ENCODE measurements at regions not wholly inside any gene's neighbourhood (a gene's known extent, or its start where the extent isn't known, plus 50 kb on each side); places are given as distances from the start of the nearest gene placed in this dataset.
"Not testable (repeated sequence)": the region's sequence is repeated elsewhere in the genome, so short reads cannot be mapped to it uniquely, and the experiment has no call there.

DNA sequence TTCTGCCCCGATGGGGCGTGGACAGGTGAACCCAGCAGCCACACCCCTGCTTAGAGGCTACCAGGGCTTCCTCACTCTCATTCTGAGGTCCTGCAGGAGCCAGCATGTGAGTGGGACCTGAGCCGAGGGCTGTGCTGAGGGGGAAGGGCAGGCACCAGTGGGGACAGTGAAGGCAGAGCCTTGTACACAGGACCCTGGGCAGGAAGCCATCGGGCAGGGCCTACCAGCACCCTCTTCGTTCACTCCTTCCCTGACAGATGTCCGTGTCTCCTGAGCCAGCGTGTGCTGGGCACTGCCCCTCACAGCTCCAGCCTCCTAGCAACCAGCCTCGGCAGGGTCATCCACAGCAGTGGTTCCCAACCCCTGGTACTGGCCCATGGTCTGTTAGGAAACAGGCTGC is 5385.0 kb upstream of the TPTE start:
- TF ChIP-seq, protein P1, sequence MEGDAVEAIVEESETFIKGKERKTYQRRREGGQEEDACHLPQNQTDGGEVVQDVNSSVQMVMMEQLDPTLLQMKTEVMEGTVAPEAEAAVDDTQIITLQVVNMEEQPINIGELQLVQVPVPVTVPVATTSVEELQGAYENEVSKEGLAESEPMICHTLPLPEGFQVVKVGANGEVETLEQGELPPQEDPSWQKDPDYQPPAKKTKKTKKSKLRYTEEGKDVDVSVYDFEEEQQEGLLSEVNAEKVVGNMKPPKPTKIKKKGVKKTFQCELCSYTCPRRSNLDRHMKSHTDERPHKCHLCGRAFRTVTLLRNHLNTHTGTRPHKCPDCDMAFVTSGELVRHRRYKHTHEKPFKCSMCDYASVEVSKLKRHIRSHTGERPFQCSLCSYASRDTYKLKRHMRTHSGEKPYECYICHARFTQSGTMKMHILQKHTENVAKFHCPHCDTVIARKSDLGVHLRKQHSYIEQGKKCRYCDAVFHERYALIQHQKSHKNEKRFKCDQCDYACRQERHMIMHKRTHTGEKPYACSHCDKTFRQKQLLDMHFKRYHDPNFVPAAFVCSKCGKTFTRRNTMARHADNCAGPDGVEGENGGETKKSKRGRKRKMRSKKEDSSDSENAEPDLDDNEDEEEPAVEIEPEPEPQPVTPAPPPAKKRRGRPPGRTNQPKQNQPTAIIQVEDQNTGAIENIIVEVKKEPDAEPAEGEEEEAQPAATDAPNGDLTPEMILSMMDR (IDR thresholded peaks at IDR 0.05), result not testable (repeated sequence)
- TF ChIP-seq POLR2AphosphoS5 (IDR thresholded peaks at IDR 0.05); POLR2A (IDR thresholded peaks at IDR 0.05; ENCODE audit: low read depth): not testable (repeated sequence)

Data from esophagus muscularis mucosa (tissue), 3 donors.